ENCODE measurements at regions not wholly inside any gene's neighbourhood (a gene's known extent, or its start where the extent isn't known, plus 50 kb on each side); places are given as distances from the start of the nearest gene placed in this dataset.

- TF ChIP-seq CTCF (IDR thresholded peaks at IDR 0.05) (no peak), TCF7L2 (IDR thresholded peaks at IDR 0.05; ENCODE audit: low read depth, low read length) (no peak), POLR2AphosphoS5 (IDR thresholded peaks at IDR 0.05; ENCODE audit: low read depth, low read length) (no peak), REST (IDR thresholded peaks at IDR 0.05; ENCODE audit: insufficient read depth in 1 of 2, low read depth in 2 of 2, low read length in 1 of 2) (no peak), SIN3A (IDR thresholded peaks at IDR 0.05; ENCODE audit: borderline replicate concordance, insufficient read depth, low read depth, low read length) (no peak)
Observed at GRCh38 chr10:69685426-69685801, 55.4 kb downstream of the FAM241B start.

Data from Panc1 (cell line).